ENCODE measurements at regions not wholly inside any gene's neighbourhood (a gene's known extent, or its start where the extent isn't known, plus 50 kb on each side); places are given as distances from the start of the nearest gene placed in this dataset.

DNA sequence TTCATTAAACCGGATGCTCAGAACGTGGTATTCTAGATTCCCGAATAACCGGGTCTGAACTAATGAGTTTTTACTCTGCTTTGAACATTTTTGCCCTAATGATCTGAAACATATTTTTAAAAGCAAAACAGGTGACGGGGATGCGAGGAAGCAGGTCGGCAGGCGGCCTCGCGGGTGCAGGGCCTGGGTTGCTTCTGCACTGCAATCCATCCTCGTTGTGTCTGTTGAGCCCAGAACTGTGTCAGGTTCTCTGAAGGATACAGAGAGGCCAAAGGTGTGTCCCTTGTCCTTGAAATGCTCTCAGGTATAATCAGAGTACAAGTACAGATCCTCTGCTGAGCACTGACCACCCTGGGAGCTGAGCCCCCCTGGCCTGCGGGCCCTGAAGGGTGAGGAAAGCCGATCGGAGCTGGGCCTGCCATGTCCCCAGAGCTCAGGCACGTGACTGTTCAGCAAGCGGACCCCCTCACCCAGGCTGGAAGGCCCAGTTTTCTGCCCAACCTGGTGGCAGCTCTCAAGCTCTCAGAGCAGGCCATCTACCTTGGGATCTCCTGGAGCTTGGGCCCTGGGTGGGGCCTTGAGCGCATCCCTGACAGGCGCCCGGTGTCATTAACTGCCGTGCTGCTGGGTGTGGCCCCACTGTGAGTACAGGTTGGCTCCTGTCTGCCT is 151.8 kb downstream of the OLFM1 start:
- no peak for DNase-seq (ENCODE audit: low read depth in 2 of 2)

- DNase-seq (ENCODE audit: low read depth in 2 of 2): no peak
Observed at GRCh38 chr9:135239769-135240141, 152.3 kb downstream of the OLFM1 start.

- DNase-seq (ENCODE audit: low read depth in 2 of 2): no peak
Observed at GRCh38 chr9:135240222-135240621, 152.8 kb downstream of the OLFM1 start.

DNA sequence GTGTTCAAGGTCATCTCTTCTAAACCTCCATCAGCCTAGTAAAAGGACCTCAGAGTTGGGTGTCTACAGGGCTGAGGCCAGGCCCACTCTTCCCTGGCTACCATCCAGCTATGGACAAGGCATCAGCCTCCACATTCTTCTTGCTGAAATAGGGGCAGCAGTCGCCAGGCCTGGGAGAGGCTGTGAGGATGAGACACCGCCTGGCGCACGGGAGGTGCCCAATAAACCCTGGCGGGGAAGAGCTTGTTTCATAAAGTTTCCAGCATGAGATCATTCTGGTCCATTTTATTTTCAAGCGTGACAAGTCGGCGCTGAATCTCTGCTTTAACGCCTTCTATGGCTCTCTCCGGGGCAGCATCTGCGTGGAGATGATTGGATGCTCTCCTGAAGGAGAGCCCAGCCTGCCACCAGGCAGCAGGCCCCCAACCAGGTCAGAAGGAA is 153.4 kb downstream of the OLFM1 start:
- DNase-seq (ENCODE audit: low read depth in 2 of 2): no peak

DNA sequence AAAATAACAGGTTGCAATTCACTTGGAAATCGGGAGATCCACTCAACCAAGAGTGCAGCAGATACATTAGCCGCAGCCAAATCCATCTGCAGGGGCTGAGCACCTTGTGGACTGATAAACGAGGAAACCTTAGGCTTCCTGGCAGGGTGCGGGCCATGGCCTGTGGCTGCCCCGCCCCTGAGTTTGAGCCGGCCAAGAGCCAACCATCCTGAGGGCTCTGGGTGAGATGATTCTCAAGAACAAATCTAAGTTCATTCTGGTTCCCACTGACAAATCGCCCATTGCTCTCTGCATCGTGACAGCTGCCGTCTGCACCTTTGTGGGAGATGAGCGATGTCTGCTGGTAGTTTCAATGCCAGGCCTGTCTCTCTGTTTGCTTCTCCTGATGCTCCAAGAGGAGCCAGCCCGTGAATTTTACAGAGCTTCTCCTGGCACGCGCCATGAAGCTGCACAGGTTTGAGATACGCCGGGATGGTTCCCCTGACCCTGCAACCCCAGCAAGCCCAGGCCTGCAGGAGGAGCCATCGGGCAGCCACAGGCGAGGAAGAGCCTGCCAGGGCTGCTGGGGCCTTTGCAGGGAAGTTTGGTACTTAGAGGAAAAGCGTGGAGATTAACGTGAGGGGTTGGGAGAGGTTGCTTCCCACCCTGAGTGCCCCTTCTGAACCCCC is 154.0 kb downstream of the OLFM1 start:
- DNase-seq (ENCODE audit: low read depth in 2 of 2): no peak

DNA sequence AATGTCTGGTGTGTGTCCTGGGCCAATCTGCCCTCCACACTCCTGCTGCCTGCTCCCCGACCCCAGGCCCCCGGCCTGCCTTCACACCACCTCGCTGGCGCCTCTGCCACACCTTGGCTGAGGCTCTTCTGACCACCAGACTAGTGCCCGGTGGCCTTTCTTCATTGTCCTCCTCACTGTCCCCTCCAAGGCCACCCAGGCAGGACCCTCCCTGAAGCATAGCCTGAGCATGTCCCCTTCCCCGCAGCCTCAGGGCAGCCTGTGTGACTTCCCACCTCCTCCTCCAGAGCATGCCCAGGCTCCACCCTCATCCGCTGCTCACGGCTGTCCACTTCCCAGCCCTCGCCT is 154.6 kb downstream of the OLFM1 start:
- no peak for DNase-seq (ENCODE audit: low read depth in 2 of 2)

DNA sequence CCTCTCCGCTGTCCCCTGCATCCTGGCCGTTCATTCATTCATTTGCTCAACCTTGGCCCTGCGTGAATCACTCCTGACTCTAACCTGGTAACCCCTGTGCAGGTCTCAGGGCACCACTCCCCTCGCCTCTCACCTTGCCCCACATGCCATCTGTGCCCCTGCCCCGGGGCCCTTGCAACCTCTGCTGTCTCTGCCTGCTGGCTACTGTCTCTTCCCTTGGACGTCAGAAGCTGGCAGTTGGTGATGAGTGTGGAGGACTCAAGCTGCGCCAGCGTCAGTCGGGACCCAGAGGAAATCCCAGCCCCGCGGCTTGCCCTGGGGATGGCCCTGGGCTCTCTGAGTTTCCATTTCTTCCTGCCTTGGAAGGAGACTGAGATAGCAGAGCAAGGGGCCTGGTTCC is 154.9 kb downstream of the OLFM1 start:
- no peak for DNase-seq (ENCODE audit: low read depth in 2 of 2)

GRCh38 chr9:135243201-135244190 is 156.0 kb downstream of the OLFM1 start:
- DNase-seq (ENCODE audit: low read depth in 2 of 2): no peak

DNA sequence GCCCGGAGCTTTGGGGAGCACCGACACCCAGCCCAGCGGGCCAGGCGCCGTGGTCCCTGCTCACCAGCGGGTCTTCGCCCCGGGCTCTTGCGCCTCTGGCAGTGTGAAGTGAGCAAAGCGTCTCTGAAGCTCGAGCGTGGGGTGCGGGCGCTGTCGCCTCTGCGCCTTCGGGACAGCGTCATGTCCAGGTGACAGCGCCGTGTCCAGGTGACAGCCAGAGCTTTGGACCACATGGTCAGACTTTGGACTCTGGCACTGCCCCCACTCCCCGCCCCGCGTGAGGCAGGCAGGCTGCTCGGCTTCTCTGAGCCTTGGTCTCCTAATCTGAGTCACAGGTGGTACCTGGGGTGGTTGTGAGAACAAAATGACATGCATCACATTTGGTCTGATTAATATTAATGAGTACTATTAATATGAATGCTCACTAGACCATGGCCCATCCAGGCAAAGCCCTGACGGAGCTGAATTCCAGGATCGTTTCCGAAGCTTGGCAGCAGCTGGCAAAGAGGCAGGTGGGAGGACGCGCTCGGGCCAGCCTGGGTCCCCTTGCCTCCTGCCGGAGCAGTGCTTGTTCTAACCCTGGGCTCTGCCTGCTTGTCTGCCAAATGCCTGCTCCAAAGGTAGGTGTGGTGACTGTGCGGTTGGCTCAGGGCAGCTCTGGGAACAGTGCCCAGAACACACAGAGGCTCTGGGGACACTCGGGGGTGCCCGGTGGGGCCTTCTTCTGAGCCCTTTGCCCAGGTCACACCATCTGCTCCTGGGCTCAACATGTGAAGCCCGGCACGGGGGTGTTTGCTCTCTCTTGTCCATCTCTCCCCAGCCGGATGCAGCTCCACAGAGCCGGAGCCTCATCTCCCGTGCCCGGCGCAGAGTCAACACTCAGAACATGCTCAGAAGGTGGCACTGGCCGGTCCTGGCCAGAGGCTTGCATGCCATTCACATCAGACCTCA is 157.1 kb downstream of the OLFM1 start:
- no peak for DNase-seq (ENCODE audit: low read depth in 2 of 2)

DNA sequence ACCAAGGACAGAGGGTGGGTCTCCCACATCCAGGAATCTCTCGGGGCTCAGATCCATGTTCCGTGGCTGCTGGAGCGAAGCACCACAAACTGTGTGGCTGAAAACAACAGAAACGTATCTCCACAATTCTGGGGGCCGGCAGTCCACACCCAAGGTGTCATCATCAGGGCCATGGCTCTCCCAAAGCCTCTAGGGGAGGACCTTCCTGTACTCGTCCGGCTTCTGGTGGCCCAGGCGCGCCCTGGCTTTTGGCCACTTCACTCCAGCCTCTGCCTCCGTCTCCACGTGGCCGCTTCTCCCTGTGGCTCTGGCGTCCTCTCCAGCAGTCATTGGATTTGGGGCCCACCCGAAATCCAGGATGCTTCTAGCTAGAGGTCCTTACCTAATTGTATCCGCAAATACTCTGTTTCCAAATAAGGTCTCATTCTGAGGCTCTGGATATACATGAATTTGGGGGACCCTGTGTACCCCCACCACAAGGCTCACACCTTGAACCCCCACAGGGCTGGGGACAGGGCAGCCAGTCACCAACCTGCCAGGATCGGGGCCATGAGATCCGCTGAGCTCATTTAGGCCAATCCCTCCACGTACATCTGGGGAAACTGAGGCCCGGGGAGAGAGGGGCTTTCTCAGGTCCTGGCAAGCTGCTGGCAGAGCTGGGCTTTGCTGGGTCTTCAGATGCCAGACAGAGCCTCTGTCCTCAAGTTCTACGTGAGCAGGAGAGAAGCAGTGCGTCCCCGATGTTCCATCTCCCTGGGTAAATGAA is 158.2 kb downstream of the OLFM1 start:
- DNase-seq (ENCODE audit: low read depth in 2 of 2): no peak

DNA sequence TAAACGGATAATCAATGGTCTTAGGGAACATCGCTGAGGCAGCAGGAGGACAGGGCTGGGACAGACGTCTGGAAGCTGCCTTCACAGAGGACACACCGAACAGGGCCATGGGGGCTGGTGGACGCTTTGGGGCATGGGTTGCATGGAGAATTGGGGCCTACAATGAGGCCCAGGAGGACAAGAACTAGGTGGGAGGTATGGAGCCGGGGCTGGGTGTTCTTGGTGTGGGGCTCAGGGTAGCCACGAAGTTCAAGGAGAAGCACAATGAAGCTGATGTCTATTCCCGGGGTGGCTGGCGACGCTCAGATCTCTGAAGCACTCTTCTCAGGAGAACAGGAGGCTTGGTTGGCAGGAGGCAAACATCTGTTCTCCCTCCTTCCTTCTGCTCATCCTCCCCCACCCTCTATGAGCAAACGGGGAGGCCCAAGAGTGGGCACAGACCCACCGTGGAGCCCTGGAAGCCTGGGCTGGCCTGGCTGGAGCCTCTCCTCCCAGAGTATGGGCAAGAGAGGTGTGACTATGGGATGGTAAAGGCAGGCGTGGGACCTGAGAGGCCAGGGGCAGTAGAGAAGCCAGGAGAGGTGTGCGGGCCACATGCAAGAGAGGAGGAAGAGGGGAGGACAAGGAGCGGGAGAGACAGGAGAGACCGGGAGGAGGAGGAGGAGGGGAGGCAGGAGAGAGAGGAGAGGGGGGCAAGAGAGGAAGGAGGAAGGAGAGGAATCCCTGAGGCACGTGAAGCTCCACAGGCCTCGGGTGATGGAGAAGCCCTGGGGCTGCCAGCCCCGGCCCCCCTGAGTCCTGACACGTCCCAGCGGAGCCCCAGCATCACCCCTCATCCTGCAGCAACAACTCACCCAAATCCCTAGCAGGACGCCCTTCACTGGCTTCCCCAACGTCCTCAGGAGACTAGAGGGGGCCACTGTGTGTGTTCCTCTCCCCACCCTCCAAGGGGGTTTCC is 159.1 kb downstream of the OLFM1 start:
- DNase-seq (ENCODE audit: low read depth in 2 of 2): no peak

DNA sequence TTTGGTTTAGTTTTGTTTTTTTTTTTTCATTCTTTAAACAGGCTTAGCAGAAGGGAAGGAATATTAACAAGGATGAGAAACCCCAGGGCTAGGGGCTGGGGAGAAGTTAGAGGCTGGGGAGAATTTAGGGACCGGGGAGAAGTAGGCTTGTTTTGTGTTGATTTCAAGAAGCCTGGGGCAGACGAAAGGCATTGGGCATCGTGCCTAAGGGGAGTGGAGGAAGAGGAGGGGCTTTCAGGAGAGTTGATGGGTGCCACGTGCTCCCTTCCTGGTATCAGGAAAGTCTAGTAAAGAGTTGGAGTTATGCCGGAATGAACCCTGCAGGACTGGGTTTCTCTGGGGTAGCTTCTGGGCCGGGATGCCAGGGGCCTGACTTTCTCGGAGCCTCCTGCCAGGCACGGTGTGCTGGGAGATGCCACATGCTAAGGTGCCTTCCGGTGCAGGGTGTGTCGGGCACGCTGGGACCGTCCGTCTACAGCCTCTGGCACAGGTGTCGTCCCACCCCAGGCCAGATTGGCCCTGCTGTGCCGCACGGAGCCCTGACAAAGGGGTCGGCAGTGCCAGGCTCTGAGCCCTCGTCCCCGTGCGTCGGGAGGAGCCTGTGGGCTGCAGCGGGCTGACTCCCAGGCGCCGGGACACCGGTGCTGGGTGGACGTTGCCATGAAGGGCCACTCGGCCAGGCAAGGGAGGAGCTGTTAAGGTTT is 159.9 kb downstream of the OLFM1 start:
- no peak for DNase-seq (ENCODE audit: low read depth in 2 of 2)

- DNase-seq (ENCODE audit: low read depth in 2 of 2): no peak
Observed at GRCh38 chr9:135248111-135248510, 160.6 kb downstream of the OLFM1 start.

- no peak for DNase-seq (ENCODE audit: low read depth in 2 of 2)
Observed at GRCh38 chr9:135248721-135249120, 161.3 kb downstream of the OLFM1 start.

DNA sequence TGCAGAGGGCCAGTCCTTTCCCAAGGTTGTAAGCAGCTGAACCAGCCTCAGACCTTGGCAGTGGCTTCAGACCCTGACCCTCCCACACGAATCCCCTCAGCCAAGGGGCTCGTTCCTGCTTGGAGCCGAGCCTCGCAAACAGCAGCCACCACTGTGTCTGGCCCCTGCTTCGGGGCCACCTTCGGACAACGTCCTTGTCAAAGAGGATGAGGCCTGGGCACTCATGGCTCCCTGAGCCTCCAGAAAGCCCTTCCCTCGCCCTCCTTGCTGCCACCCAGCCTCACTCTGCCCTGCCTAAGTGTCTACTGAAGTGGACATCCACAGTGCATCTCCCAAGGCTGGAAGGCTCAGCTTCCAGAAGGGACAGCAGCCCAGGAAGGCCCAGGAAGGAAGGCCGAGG is 161.7 kb downstream of the OLFM1 start:
- DNase-seq (ENCODE audit: low read depth in 2 of 2): no peak

DNA sequence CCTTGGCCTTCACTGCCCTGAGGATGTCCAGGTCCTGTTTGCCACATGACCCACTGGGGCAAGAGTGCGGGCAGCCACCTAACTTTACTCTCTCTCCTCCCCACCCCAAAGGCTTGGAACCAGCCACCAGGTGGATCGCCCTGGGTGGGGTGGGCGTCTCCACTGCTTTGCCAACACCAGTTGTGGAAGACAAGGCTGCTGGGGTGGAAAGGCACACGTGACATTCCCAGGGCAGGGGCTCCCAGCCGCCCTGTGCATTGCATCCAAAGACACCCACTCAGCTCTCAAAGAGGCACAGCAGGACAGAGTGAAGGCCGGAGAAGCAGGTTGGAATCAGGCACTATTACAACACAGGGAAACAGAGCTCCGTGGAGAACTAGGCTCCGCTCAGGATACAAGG is 162.2 kb downstream of the OLFM1 start:
- DNase-seq (ENCODE audit: low read depth in 2 of 2): no peak

DNA sequence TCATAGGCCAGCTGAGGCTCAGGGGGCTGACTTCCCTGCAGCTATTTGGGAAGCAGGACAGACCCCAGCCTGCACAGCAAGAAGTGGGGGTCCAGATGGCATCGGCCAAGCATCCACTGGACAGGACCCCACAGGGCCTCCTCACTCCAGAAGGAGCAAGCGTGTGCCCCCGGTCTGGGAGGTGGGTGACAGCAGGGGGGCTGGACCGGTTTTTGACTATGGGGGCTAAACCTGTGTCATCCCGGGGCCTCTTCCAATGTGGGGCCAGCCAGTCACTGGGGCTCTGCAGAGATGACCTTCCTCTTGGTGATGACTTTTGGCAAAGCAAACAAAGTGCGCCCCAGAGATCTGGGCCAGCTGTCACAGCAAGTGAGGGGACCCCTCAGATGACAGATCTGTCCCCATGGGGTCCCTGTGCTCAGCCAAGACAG is 163.9 kb downstream of the OLFM1 start:
- no peak for DNase-seq (ENCODE audit: low read depth in 2 of 2)

- DNase-seq (ENCODE audit: low read depth in 2 of 2): no peak
Observed at GRCh38 chr9:135251996-135252760, 164.7 kb downstream of the OLFM1 start.

Data from stimulated activated CD4-positive, alpha-beta T cell treated with anti-CD3 and anti-CD28 coated beads, Interleukin-1b, Interleukin-23, amount 100 ng/mL, for 1 hour (primary cell).